CD4-positive, alpha-beta T cell (primary cell): ENCODE measurements at regions not wholly inside any gene's neighbourhood (a gene's known extent, or its start where the extent isn't known, plus 50 kb on each side); places are given as distances from the start of the nearest gene placed in this dataset.

Source experiments
- ATAC-seq: fragments of 200-7000 bp; cut with Tn5 transposase; one replicate; pipeline ENCODE4 v1.10.0; 2022; ENCODE audit warnings: mild to moderate bottlenecking; ENCODE audit not compliant: poor library complexity
- CTCF ChIA-PET: fragments of 350-600 bp; sonication (Branson Sonifier 250); formaldehyde crosslinking; loops from one replicate; lab custom pipeline; 2021; ENCODE audit warnings: antibody characterized with exemption, inconsistent platforms; lab: Charles Lee
- POLR2A ChIA-PET: fragments of 350-600 bp; sonication (Branson Sonifier 250); formaldehyde crosslinking; loops from one replicate; lab custom pipeline; 2021; ENCODE audit warnings: antibody characterized with exemption, inconsistent platforms; lab: Charles Lee
- DNase-seq, 14 experiments: peaks; one replicate each; pipeline ENCODE4 v3.0.0-alpha.2; 2013 to 2020; ENCODE audit warnings: mixed read lengths in 2 of 14
- H3K27ac ChIP-seq, 2 donors: one replicate each; pipeline versions ENCODE4 v1.5.1 to v1.7.0; 2013; ENCODE audit warnings: low read length in 2 of 2, low read depth in 1 of 2, mild to moderate bottlenecking in 1 of 2
- H3K27me3 ChIP-seq, 2 experiments: 1 replicate in 1 of 2; 2 replicates in 1 of 2; pipeline versions ENCODE4 v1.6.1 to v1.7.0; 2013; ENCODE audit warnings: low read length in 2 of 2, control low read depth in 1 of 2, mild to moderate bottlenecking in 1 of 2, moderate library complexity in 1 of 2; ENCODE audit not compliant: insufficient read depth in 2 of 2, control insufficient read depth in 1 of 2
- H3K36me3 ChIP-seq: one replicate; pipeline ENCODE4 v1.6.1; 2013; ENCODE audit warnings: low read length, control low read depth; ENCODE audit not compliant: insufficient read depth
- H3K4me1 ChIP-seq: one replicate; pipeline ENCODE4 v1.6.1; 2013; ENCODE audit warnings: low read length, control low read depth; ENCODE audit not compliant: insufficient read depth
- H3K4me3 ChIP-seq: one replicate; pipeline ENCODE4 v1.5.1; 2013; ENCODE audit warnings: mild to moderate bottlenecking, low read length, moderate library complexity
- H3K9me3 ChIP-seq, 2 experiments: 1 replicate in 1 of 2; 2 replicates in 1 of 2; pipeline versions ENCODE4 v1.6.1 to v1.7.0; 2013; ENCODE audit warnings: low read length in 2 of 2, mild to moderate bottlenecking in 2 of 2, control low read depth in 1 of 2, moderate library complexity in 1 of 2; ENCODE audit not compliant: control insufficient read depth in 1 of 2, insufficient read depth in 1 of 2
- H3K27ac Mint-ChIP-seq: one replicate; pipeline ENCODE4 v1.8.0; 2020; ENCODE audit warnings: mixed read lengths
- H3K27me3 Mint-ChIP-seq: one replicate; pipeline ENCODE4 v1.8.0; 2021; ENCODE audit warnings: mixed read lengths
- H3K36me3 Mint-ChIP-seq: one replicate; pipeline ENCODE4 v1.8.0; 2021; ENCODE audit warnings: low read depth, mixed read lengths
- H3K4me1 Mint-ChIP-seq: one replicate; pipeline ENCODE4 v1.8.0; 2021; ENCODE audit warnings: low read depth, mixed read lengths
- H3K4me3 Mint-ChIP-seq: one replicate; pipeline ENCODE4 v1.8.0; 2020; ENCODE audit warnings: mild to moderate bottlenecking, mixed read lengths
- H3K9me3 Mint-ChIP-seq: one replicate; pipeline ENCODE4 v1.8.0; 2020; ENCODE audit warnings: mixed read lengths
- intact Hi-C, 2 experiments: fragments of 100-400 bp; cut with DNase I in 1 of 2; cut with micrococcal nuclease in 1 of 2; formaldehyde crosslinking; loops; one replicate each; pipeline versions ENCODE4 v1.15.1 to v1.9.0; 2023 to 2025; cut with DNase I, micrococcal nuclease
- TF ChIP-seq, protein P1 (sequence below): fragments of 200-600 bp; IDR thresholded peaks from one replicate; pipeline ENCODE4 v1.8.0; 2022; ENCODE audit warnings: antibody characterized with exemption, mild to moderate bottlenecking

DNA sequence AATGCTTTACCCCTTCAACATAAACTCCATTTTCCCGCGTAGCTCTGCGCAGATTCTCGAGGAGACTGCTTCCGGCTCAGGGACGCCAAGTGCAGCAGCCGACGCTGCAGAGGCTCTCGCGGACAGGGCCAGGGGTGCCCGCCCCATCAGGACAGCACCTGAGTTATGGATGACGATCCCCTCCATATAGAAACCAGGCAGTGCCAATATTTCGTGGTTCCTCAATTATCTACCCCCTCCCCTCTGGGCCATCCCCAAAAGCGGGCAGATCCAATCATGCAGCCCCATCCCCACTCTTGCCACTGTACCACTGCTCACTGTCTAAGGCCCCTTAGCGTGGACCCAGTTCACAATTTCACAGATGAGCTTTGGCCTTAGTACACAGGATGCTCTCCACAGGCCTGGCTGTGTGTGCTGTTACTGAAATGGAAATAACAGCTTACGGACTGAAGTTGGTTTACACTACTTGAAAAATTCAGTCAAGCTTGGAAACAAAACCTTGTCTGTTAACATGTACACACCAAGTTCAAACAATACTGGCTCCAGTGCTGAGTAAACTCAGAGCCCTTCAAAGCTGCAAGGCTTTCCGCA lies 74.5 kb downstream of the DACT2 start:
- Histone ChIP-seq H3K36me3 (no peaks in the 10 kb centered on the region), H3K27me3 (no peaks in the 10 kb centered on the region), H3K27ac (no peak overlapping the region), H3K9me3 (peaks cover 0 to 6% of the 10 kb centered on the region in 2 experiments), H3K4me1 (no peaks in the 10 kb centered on the region), H3K4me3 (no peak overlapping the region)
- intact Hi-C loops = no loop called here
- no peaks in the 10 kb centered on the region for H3K9me3 Mint-ChIP-seq
- H3K27me3 Mint-ChIP-seq = peaks cover 4% of the 10 kb centered on the region
- no peaks in the 10 kb centered on the region for H3K4me1 Mint-ChIP-seq
- no peaks in the 10 kb centered on the region for H3K36me3 Mint-ChIP-seq
- DNase-seq (no peak), ATAC-seq (no peak)
- POLR2A ChIA-PET = no interaction called here
- H3K27ac Mint-ChIP-seq = no peak overlapping the region
- no peak overlapping the region for H3K4me3 Mint-ChIP-seq
- CTCF ChIA-PET = no interaction called here
- TF ChIP-seq, protein P1, sequence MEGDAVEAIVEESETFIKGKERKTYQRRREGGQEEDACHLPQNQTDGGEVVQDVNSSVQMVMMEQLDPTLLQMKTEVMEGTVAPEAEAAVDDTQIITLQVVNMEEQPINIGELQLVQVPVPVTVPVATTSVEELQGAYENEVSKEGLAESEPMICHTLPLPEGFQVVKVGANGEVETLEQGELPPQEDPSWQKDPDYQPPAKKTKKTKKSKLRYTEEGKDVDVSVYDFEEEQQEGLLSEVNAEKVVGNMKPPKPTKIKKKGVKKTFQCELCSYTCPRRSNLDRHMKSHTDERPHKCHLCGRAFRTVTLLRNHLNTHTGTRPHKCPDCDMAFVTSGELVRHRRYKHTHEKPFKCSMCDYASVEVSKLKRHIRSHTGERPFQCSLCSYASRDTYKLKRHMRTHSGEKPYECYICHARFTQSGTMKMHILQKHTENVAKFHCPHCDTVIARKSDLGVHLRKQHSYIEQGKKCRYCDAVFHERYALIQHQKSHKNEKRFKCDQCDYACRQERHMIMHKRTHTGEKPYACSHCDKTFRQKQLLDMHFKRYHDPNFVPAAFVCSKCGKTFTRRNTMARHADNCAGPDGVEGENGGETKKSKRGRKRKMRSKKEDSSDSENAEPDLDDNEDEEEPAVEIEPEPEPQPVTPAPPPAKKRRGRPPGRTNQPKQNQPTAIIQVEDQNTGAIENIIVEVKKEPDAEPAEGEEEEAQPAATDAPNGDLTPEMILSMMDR = no peak

DNA sequence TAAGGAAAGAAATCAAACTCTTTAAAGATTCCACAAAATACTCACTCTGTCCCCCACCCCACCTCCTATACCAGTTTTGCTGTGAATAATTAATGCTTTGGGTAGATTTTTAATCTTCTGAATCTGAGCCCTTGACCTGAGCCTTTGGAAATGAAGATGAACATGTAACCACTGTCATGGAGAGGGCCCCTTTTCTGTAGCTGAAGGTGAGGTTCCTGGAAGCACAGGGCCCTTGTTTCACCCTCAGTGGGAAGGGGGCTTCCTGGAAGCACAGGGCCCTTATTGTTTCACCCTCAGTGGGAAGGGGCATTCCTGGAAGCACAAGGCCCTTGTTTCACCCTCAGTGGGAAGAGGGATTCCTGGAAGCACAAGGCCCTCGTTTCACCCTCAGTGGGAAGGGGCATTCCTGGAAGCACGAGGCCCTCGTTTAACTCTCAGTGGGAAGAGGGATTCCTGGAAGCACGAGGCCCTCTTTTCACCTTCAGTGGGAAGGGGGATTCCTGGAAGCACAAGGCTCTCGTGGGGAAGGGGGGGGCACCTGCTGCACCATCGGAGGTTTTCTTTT lies 75.7 kb downstream of the DACT2 start:
- TF ChIP-seq, protein P1 = no peak
- H3K9me3 Mint-ChIP-seq = no peaks in the 10 kb centered on the region
- peaks cover 4% of the 10 kb centered on the region for H3K27me3 Mint-ChIP-seq
- Histone ChIP-seq H3K9me3 (peaks cover 0 to 6% of the 10 kb centered on the region in 2 experiments), H3K36me3 (no peaks in the 10 kb centered on the region), H3K27ac (no peak overlapping the region), H3K4me3 (no peak overlapping the region), H3K27me3 (no peaks in the 10 kb centered on the region), H3K4me1 (no peaks in the 10 kb centered on the region)
- intact Hi-C loops = no loop called here
- no peak for DNase-seq
- ChIA-PET CTCF (no interaction called here), POLR2A (no interaction called here)
- H3K36me3 Mint-ChIP-seq = no peaks in the 10 kb centered on the region
- H3K4me3 Mint-ChIP-seq = no peak overlapping the region
- no peak for ATAC-seq
- H3K4me1 Mint-ChIP-seq = no peaks in the 10 kb centered on the region
- H3K27ac Mint-ChIP-seq = no peak overlapping the region

DNA sequence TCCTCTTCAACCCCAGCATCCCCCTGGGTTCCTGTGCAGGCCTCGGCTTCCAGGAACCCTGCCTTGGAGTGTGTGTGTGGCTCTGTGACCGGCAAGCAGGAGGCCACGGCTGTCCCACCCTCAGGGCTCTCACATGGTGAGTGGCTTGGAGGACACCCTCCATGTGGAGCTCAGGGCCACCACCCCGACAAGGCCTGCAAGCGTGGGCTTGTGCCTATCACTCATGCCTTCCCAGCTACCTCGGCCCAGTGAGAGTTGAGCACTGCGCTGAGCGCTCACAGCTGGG lies 76.7 kb downstream of the DACT2 start:
- TF ChIP-seq, protein P1 = no peak
- Mint-ChIP-seq H3K27ac (no peak overlapping the region), H3K9me3 (no peaks in the 10 kb centered on the region), H3K36me3 (no peaks in the 10 kb centered on the region), H3K4me3 (no peak overlapping the region), H3K27me3 (peaks cover 4% of the 10 kb centered on the region), H3K4me1 (no peaks in the 10 kb centered on the region)
- Histone ChIP-seq H3K4me1 (no peaks in the 10 kb centered on the region), H3K9me3 (peaks cover 0 to 6% of the 10 kb centered on the region in 2 experiments), H3K4me3 (no peak overlapping the region), H3K27ac (no peak overlapping the region), H3K36me3 (no peaks in the 10 kb centered on the region), H3K27me3 (no peaks in the 10 kb centered on the region)
- intact Hi-C loops = no loop called here
- ChIA-PET CTCF (no interaction called here), POLR2A (no interaction called here)
- ATAC-seq (no peak), DNase-seq (no peak)
